ENCODE measurements at regions not wholly inside any gene's neighbourhood (a gene's known extent, or its start where the extent isn't known, plus 50 kb on each side); places are given as distances from the start of the nearest gene placed in this dataset.

DNA sequence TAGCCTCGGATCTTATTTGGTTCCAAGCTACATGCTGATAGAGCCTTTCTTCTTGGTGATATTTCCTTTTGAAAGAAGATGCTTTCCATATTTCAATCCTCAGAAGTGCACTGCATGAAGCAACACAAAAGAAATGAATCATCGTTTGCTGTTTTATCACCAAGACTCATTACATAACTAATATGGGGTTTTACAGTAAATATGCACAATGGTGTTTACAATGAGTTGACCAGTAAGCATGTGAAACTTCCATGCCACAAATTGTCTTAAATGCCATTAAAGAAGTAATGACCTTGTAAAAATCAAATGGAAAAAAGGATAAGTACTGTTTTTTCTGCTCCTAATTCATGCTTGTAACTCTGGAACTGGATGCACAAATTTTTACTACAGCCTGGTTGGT is 1017.0 kb upstream of the GHITM start:
- Histone ChIP-seq H3K27me3 (no peaks in the 10 kb centered on the region), H3K9me3 (no peaks in the 10 kb centered on the region), H3K27ac (no peak overlapping the region), H3K36me3 (no peaks in the 10 kb centered on the region), H3K4me3 (no peak overlapping the region), H3K4me1 (no peaks in the 10 kb centered on the region)
- intact Hi-C loops (cut with DNase I; ENCODE audit: low total_unique reads) = no loop called here
- TF ChIP-seq, protein P1, sequence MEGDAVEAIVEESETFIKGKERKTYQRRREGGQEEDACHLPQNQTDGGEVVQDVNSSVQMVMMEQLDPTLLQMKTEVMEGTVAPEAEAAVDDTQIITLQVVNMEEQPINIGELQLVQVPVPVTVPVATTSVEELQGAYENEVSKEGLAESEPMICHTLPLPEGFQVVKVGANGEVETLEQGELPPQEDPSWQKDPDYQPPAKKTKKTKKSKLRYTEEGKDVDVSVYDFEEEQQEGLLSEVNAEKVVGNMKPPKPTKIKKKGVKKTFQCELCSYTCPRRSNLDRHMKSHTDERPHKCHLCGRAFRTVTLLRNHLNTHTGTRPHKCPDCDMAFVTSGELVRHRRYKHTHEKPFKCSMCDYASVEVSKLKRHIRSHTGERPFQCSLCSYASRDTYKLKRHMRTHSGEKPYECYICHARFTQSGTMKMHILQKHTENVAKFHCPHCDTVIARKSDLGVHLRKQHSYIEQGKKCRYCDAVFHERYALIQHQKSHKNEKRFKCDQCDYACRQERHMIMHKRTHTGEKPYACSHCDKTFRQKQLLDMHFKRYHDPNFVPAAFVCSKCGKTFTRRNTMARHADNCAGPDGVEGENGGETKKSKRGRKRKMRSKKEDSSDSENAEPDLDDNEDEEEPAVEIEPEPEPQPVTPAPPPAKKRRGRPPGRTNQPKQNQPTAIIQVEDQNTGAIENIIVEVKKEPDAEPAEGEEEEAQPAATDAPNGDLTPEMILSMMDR (IDR thresholded peaks at IDR 0.05) = no peak
- DNase-seq = no peak

DNA sequence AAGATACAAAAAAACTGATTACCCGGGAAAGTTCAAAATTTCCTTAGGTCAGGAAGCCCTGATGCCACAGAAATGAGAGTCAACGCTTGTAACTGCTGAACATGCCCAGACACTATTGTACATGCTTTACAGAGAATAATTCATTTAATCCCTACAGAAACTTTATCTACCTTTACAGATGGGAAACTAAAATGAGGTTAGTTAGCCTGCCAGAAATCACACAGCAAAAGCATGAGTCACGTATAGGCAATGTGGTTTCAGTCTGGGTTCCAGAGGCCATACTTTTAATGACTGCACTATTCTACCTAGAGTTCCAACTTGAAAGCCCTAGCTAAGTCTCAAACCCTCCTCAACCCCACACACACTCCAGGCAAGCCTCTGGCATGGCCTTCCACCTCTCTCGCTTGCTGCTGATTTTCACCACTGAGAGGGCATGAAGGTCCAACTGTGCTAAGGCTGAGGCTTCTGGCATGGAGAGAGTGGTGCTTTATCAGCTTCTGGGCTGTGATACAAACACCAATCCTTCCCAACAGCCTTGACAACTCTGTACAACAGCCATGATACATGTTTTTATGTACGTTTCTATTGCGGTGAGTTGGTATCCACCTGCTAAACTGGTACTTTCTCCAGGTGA is 1011.2 kb upstream of the GHITM start:
- TF ChIP-seq POLR2A (IDR thresholded peaks at IDR 0.05) = no peak
- TF ChIP-seq, protein P1 (IDR thresholded peaks at IDR 0.05) = no peak
- Histone ChIP-seq H3K36me3 (no peaks in the 10 kb centered on the region), H3K27me3 (no peaks in the 10 kb centered on the region), H3K4me1 (no peaks in the 10 kb centered on the region), H3K27ac (no peak overlapping the region), H3K9me3 (no peaks in the 10 kb centered on the region), H3K4me3 (no peak overlapping the region)
- DNase-seq = no peak
- intact Hi-C loops (cut with DNase I; ENCODE audit: low total_unique reads) = no loop called here

DNA sequence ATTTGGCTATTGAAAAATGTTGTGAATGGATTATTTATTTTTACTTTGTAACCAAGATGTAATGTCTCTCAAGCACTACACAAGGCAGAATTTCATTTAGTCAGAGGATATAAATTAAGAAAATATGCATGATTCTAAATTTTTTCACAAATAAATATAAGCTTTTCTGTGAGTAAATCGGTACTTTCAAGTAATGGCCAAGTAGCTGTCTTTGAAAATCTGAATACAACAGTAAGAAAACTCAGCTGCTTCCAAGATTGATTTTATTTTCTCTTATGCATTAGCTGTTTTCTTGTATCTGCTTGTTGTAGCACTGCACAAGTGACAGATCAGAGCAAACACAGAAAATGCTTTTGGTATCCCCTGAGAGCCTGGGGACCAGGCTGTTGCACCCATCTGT is 998.5 kb upstream of the GHITM start:
- H3K27ac ChIP-seq = no peak overlapping the region
- DNase-seq = no peak
- H3K36me3 ChIP-seq = no peaks in the 10 kb centered on the region
- H3K27me3 ChIP-seq = no peaks in the 10 kb centered on the region
- no peak for TF ChIP-seq POLR2A (IDR thresholded peaks at IDR 0.05)
- TF ChIP-seq, protein P1 (IDR thresholded peaks at IDR 0.05) = no peak
- H3K4me1 ChIP-seq = no peaks in the 10 kb centered on the region
- H3K4me3 ChIP-seq = no peak overlapping the region
- H3K9me3 ChIP-seq = no peaks in the 10 kb centered on the region
- intact Hi-C loops (cut with DNase I; ENCODE audit: low total_unique reads) = no loop called here

DNA sequence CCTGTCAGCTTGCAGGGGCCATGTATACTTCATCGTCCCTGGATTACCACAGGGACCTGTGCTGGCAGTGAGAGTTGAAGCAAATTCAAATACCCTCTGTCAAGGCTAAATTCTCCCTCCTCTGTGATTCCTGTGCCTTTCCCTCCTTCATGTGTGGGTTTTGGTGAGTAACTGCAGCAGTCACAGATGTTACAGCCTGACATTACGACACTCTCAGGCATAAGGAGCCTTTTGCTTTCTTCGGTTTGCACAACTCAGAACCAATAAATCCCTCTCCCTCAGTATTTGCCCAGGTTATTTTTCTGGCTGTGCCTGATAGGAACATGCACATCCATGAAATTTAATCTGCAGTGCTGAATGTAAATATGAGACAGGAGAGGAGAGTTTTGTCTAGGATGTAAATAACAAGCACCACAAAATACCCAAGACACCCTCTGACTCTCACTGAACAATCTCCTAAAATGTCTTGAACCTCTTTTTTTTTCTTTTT is 997.2 kb upstream of the GHITM start:
- Histone ChIP-seq H3K4me3 (no peak overlapping the region), H3K36me3 (no peaks in the 10 kb centered on the region), H3K4me1 (no peaks in the 10 kb centered on the region), H3K27ac (no peak overlapping the region), H3K9me3 (no peaks in the 10 kb centered on the region), H3K27me3 (no peaks in the 10 kb centered on the region)
- intact Hi-C loops (cut with DNase I; ENCODE audit: low total_unique reads) = no loop called here
- TF ChIP-seq, protein P1 (IDR thresholded peaks at IDR 0.05) = no peak
- no peak for TF ChIP-seq POLR2A (IDR thresholded peaks at IDR 0.05)
- no peak for DNase-seq

DNA sequence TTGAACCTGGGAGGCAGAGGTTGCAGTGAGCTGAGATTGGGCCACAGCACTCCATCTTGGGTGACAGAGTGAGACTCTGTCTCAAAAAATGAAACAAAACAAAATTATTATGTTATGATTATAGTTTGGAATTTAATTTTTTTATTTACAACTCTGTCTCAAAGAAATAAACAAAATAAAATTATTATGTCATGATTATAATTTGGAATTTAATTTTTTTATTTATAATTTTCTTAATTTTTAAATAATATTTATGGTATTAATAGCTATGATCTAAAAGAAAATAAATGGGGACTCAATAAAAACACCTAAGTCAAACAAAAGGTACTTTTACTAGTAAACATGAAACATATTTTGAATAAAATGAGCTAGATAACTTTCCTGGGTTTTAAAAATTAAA is 994.8 kb upstream of the GHITM start:
- H3K9me3 ChIP-seq = no peaks in the 10 kb centered on the region
- H3K36me3 ChIP-seq = no peaks in the 10 kb centered on the region
- intact Hi-C loops (cut with DNase I; ENCODE audit: low total_unique reads) = no loop called here
- H3K27ac ChIP-seq = no peak overlapping the region
- no peaks in the 10 kb centered on the region for H3K4me1 ChIP-seq
- DNase-seq = no peak
- no peak overlapping the region for H3K4me3 ChIP-seq
- TF ChIP-seq POLR2A (IDR thresholded peaks at IDR 0.05) = no peak
- TF ChIP-seq, protein P1 (IDR thresholded peaks at IDR 0.05) = no peak
- no peaks in the 10 kb centered on the region for H3K27me3 ChIP-seq

Data from uterus (tissue), 3 donors.